NCI-H146 treated with DMSO at 0.1 percent for 48 hours (cell line): ENCODE measurements at regions not wholly inside any gene's neighbourhood (a gene's known extent, or its start where the extent isn't known, plus 50 kb on each side); places are given as distances from the start of the nearest gene placed in this dataset.
"Not testable (repeated sequence)": the region's sequence is repeated elsewhere in the genome, so short reads cannot be mapped to it uniquely, and the experiment has no call there.

Experiments used
- DNase-seq: peaks from one replicate; lab custom pipeline; 2025; ENCODE audit not compliant: unreplicated experiment; lab: John Stamatoyannopoulos, UW

DNA sequence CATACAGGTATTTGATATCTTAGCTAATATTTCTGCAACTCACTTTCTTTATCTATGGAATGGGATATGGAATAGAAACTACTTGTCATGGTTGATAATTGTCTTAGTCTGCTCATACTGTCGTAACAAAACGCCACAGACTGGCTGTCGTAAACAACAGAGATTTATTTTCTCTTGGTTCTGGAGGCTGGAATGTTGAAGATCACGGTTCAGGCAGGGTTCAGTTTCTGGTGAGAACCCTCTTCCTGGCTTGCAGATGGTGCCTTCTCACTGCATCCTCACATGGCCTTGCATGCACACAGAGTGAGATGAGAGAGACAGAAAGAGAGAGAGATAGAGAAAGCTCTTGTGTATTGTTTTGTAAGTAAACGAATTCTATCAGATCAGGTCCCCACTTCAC is 332.7 kb upstream of the MAGI2 start:
- DNase-seq: no peak

GRCh38 chr7:79785556-79785955 is 332.1 kb upstream of the MAGI2 start:
- DNase-seq: no peak

- no peak for DNase-seq
Observed at GRCh38 chr7:79782906-79783305, 329.4 kb upstream of the MAGI2 start.

GRCh38 chr7:79782256-79782655 is 328.8 kb upstream of the MAGI2 start:
- DNase-seq: no peak

- DNase-seq: no peak
Observed at GRCh38 chr7:79781716-79782115, 328.2 kb upstream of the MAGI2 start.

DNA sequence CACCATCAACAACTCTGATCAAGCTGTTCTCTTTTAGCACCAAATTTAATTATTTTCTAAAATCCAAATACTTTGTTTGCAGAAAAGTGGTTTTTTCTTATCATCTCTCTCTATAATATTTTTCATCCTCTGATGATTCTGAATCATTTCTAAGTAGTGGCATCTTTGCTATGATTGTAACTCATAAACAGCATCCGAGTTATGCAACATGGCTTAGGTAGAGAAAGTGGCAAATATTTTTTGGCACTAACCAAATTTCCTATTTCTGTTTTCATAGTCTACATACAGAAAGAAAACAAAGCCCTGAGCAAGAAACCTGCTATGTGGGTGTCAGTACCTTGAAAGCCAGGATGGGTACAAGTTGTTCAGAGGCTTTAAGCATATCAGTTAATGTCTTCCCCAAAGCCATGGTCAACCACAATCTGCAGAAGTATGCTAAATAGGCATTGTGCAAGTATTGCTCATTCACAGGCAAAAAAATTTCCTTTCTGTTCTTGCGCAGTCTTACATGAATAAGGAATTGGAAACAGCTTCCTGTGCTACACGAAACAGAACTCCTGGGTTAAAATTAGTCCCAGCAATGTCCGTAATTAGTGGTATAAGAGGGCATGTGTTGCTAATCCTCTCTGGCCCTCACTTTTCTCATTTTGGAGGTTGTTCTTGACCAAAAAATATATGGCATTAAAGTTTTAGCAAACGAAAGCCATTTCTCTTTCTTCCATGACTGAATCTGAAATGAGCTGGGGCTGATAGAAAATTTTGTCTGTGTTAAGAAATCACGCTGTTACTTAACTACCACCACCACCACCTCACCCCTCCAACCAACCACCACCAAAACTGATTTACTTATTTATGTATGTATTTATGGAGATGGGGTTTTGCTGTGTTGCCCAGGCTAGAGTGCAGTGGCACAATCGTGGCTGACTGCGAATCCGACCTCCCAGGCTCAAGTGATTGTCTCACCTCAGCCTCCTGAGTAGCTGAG is 325.6 kb upstream of the MAGI2 start:
- no peak for DNase-seq

GRCh38 chr7:79775911-79776310 is 322.4 kb upstream of the MAGI2 start:
- no peak for DNase-seq

DNA sequence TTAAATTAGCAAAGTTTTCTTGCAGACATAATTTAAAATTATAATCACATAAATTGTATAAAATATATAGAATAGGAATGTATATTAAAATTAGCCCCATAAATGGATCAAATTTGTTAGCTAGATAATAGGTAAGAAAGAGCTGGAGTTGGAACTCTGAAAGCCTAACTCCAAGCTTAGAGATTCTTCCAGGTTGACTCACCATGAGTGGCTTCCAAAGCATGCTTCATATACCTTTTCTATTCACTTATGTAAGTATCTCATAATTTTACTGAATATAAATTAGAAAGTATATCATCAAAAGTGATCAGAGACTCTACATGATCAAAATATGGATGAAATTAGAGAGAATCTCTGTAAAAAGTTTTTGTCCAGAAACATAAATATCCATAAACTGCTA is 320.7 kb upstream of the MAGI2 start:
- no peak for DNase-seq

GRCh38 chr7:79770970-79771369 is 317.5 kb upstream of the MAGI2 start:
- no peak for DNase-seq

DNA sequence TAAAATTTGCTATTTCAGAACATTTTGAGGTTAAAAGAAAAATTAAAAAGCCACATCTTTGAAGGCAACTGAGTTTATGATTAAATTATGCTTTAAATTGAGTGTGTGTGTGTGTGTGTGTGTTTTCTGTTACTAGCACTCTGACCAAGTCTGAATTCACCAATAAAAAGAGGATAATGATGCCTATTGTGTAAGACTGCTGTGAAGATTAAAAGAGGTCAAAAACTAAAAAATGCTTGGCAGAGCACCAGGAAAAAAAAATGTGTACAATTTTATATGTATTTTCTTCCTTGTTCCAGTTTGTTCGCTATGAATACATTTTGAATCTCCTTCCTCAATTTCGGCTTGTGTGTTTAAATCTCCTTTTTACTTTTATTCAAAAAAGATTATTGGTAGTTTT is 316.6 kb upstream of the MAGI2 start:
- no peak for DNase-seq

- DNase-seq: not testable (repeated sequence)
Observed at GRCh38 chr7:79767876-79768560, 314.6 kb upstream of the MAGI2 start.

DNA sequence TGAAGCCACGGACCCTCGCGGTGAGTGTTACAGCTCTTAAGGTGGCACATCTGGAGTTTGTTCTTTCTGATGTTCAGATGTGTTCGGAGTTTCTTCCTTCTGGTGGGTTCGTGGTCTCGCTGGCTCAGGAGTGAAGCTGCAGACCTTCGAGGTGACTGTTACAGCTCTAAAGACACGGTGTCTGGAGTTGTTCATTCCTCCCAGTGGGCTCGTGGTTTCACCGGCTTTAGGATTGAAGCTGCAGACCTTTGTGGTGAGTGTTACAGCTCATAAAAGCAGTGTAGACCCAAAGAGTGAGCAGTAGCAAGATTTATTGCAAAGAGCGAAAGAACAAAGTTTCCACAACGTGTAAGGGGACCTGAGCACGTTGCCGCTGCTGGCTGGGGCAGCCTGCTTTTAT is 313.7 kb upstream of the MAGI2 start:
- not testable (repeated sequence) for DNase-seq

DNA sequence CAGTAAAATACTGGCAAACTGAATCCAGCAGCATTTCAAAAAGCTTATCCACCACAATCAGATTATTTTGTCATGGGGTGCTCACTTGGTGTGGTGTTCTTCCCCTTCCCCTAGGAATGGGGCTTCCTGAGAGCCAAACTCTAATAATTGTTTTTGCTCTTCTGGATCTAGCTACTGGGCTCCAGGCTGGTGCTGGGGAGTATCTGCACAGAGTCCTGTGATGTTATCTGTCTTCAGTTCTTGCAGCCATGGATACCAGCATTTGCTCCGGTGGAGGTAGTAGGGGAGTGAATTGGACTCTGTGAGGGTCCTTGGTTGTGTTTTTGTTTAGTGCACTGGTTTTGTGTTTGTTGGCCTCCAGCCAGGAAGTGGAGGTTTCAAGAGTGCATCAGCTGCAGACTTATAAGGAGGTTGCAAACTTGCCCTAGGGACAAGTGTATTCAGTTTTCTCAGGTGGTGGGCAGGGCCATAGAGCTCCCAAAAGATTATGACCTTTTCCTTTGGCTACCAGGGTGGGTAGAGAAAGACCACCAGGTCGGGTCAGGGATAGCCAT is 308.5 kb upstream of the MAGI2 start:
- DNase-seq: no peak

GRCh38 chr7:79750941-79751340 is 297.5 kb upstream of the MAGI2 start:
- not testable (repeated sequence) for DNase-seq

GRCh38 chr7:79749856-79750255 is 296.4 kb upstream of the MAGI2 start:
- no peak for DNase-seq

- DNase-seq: no peak
Observed at GRCh38 chr7:79741684-79742083, 288.2 kb upstream of the MAGI2 start.

DNA sequence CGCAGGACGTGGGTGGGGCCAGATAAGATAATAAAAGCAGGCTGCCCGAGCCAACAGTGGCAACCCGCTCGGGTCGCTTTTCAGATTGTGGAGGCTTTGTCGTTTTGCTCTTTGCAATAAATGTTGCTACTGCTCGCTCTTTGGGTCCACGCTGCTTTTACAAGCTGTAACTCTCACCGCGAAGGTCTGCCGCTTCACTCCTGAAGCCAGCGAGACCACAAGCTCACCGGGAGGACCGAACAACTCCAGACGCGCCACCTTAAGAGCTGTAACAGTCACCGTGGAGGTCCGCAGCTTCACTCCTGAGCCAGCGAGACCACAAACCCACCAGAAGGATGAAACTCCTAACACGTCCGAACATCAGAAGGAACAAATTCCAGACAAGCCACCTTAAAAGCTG is 286.6 kb upstream of the MAGI2 start:
- no peak for DNase-seq

DNA sequence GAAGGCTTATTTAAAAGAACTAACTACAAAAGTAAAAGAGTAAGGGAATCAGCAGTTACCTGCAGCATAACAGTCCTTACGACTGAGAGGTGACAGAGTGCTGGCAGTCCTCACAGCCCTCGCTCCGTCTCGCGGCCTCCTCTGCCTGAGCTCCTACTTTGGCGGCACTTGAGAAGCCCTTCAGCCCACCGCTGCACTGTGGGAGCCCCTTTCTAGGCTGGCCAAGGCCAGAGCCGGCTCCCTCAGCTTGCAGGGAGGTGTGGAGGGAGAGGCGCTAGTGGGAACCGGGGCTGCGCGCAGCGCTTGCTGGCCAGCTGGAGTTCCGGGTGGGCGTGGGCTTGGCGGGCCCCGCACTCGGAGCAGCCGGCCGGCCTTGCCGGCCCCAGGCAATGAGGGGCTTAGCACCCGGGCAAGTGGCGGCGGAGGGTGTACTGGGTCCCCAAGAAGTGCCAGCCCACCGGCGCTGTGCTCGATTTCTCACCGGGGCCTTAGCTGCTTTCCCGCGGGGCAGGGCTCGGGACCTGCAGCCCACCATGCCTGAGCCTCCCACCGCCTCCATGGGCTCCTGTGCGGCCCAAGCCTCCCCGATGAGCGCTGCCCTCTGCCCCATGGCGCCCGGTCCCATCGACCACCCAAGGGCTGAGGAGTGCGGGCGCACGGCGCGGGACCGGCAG is 285.7 kb upstream of the MAGI2 start:
- not testable (repeated sequence) for DNase-seq

GRCh38 chr7:79736418-79736817 is 283.0 kb upstream of the MAGI2 start:
- DNase-seq: no peak

GRCh38 chr7:79735012-79735411 is 281.5 kb upstream of the MAGI2 start:
- DNase-seq: no peak

- DNase-seq: no peak
Observed at GRCh38 chr7:79734181-79734580, 280.7 kb upstream of the MAGI2 start.
